ENCODE measurements at regions not wholly inside any gene's neighbourhood (a gene's known extent, or its start where the extent isn't known, plus 50 kb on each side); places are given as distances from the start of the nearest gene placed in this dataset.

- intact Hi-C loops (cut with micrococcal nuclease) = no loop called here
- Mint-ChIP-seq H3K4me1 (ENCODE audit: low read depth) (no peaks in the 10 kb centered on the region), H3K27me3 (ENCODE audit: low read depth) (no peaks in the 10 kb centered on the region), H3K9me3 (no peaks in the 10 kb centered on the region), H3K27ac (no peak overlapping the region), H3K4me3 (ENCODE audit: low read depth) (no peak overlapping the region), H3K36me3 (ENCODE audit: low read depth) (no peaks in the 10 kb centered on the region)
- DNase-seq (ENCODE audit: low spot score) = no peak
Measured at GRCh38 chr20:6831461-6831860, 64.0 kb downstream of the BMP2 start.

GRCh38 chr20:6832811-6833210 lies 65.3 kb downstream of the BMP2 start:
- no peaks in the 10 kb centered on the region for H3K36me3 Mint-ChIP-seq (ENCODE audit: low read depth)
- no peak overlapping the region for H3K27ac Mint-ChIP-seq
- no peak overlapping the region for H3K4me3 Mint-ChIP-seq (ENCODE audit: low read depth)
- no peaks in the 10 kb centered on the region for H3K9me3 Mint-ChIP-seq
- no peaks in the 10 kb centered on the region for H3K4me1 Mint-ChIP-seq (ENCODE audit: low read depth)
- H3K27me3 Mint-ChIP-seq (ENCODE audit: low read depth) = no peaks in the 10 kb centered on the region
- DNase-seq (ENCODE audit: low spot score) = no peak
- intact Hi-C loops (cut with micrococcal nuclease) = no loop called here

- intact Hi-C loops (cut with micrococcal nuclease) = no loop called here
Measured at GRCh38 chr20:6835609-6836008, 68.1 kb downstream of the BMP2 start.

GRCh38 chr20:6836821-6837374 lies 69.4 kb downstream of the BMP2 start:
- Mint-ChIP-seq H3K27me3 (ENCODE audit: low read depth) (no peaks in the 10 kb centered on the region), H3K27ac (no peak overlapping the region), H3K36me3 (ENCODE audit: low read depth) (no peaks in the 10 kb centered on the region), H3K4me1 (ENCODE audit: low read depth) (no peaks in the 10 kb centered on the region), H3K9me3 (no peaks in the 10 kb centered on the region), H3K4me3 (ENCODE audit: low read depth) (no peak overlapping the region)
- intact Hi-C loops (cut with micrococcal nuclease) = no loop called here
- no peak for DNase-seq (ENCODE audit: low spot score)

More at GRCh38 chr20:6835609-6836008, 68.1 kb downstream of the BMP2 start:
- DNase-seq (ENCODE audit: low spot score) = no peak
- no peak overlapping the region for H3K4me3 Mint-ChIP-seq (ENCODE audit: low read depth)
- H3K9me3 Mint-ChIP-seq = no peaks in the 10 kb centered on the region
- H3K36me3 Mint-ChIP-seq (ENCODE audit: low read depth) = no peaks in the 10 kb centered on the region
- no peaks in the 10 kb centered on the region for H3K4me1 Mint-ChIP-seq (ENCODE audit: low read depth)
- no peak overlapping the region for H3K27ac Mint-ChIP-seq
- no peaks in the 10 kb centered on the region for H3K27me3 Mint-ChIP-seq (ENCODE audit: low read depth)

- no peaks in the 10 kb centered on the region for H3K4me1 Mint-ChIP-seq (ENCODE audit: low read depth)
- no peak for DNase-seq (ENCODE audit: low spot score)
- no peaks in the 10 kb centered on the region for H3K9me3 Mint-ChIP-seq
- no peaks in the 10 kb centered on the region for H3K27me3 Mint-ChIP-seq (ENCODE audit: low read depth)
- no peak overlapping the region for H3K4me3 Mint-ChIP-seq (ENCODE audit: low read depth)
- no peaks in the 10 kb centered on the region for H3K36me3 Mint-ChIP-seq (ENCODE audit: low read depth)
- H3K27ac Mint-ChIP-seq = no peak overlapping the region
- intact Hi-C loops (cut with micrococcal nuclease) = no loop called here
Measured at GRCh38 chr20:6837730-6838129, 70.2 kb downstream of the BMP2 start.

GRCh38 chr20:6838181-6838826 lies 70.8 kb downstream of the BMP2 start:
- no peaks in the 10 kb centered on the region for H3K36me3 Mint-ChIP-seq (ENCODE audit: low read depth)
- no peak overlapping the region for H3K4me3 Mint-ChIP-seq (ENCODE audit: low read depth)
- DNase-seq (ENCODE audit: low spot score) = no peak
- no peaks in the 10 kb centered on the region for H3K4me1 Mint-ChIP-seq (ENCODE audit: low read depth)
- no peaks in the 10 kb centered on the region for H3K9me3 Mint-ChIP-seq
- no peaks in the 10 kb centered on the region for H3K27me3 Mint-ChIP-seq (ENCODE audit: low read depth)
- no peak overlapping the region for H3K27ac Mint-ChIP-seq
- intact Hi-C loops (cut with micrococcal nuclease) = no loop called here

GRCh38 chr20:6841128-6841527 lies 73.6 kb downstream of the BMP2 start:
- no peak for DNase-seq (ENCODE audit: low spot score)
- H3K4me3 Mint-ChIP-seq (ENCODE audit: low read depth) = no peak overlapping the region

GRCh38 chr20:6845141-6845540 lies 77.7 kb downstream of the BMP2 start:
- DNase-seq (ENCODE audit: low spot score) = no peak
- Mint-ChIP-seq H3K36me3 (ENCODE audit: low read depth) (no peaks in the 10 kb centered on the region), H3K4me3 (ENCODE audit: low read depth) (no peak overlapping the region), H3K27me3 (ENCODE audit: low read depth) (no peaks in the 10 kb centered on the region), H3K4me1 (ENCODE audit: low read depth) (no peaks in the 10 kb centered on the region), H3K9me3 (no peaks in the 10 kb centered on the region), H3K27ac (no peak overlapping the region)
- intact Hi-C loops (cut with micrococcal nuclease) = no loop called here

More at GRCh38 chr20:6841128-6841527, 73.6 kb downstream of the BMP2 start:
- no peak overlapping the region for H3K27ac Mint-ChIP-seq
- no peaks in the 10 kb centered on the region for H3K9me3 Mint-ChIP-seq
- no peaks in the 10 kb centered on the region for H3K4me1 Mint-ChIP-seq (ENCODE audit: low read depth)
- no peaks in the 10 kb centered on the region for H3K36me3 Mint-ChIP-seq (ENCODE audit: low read depth)
- intact Hi-C loops (cut with micrococcal nuclease) = no loop called here
- no peaks in the 10 kb centered on the region for H3K27me3 Mint-ChIP-seq (ENCODE audit: low read depth)

- no peaks in the 10 kb centered on the region for H3K27me3 Mint-ChIP-seq (ENCODE audit: low read depth)
- no peak for DNase-seq (ENCODE audit: low spot score)
- no peak overlapping the region for H3K27ac Mint-ChIP-seq
- no peaks in the 10 kb centered on the region for H3K9me3 Mint-ChIP-seq
- intact Hi-C loops (cut with micrococcal nuclease) = no loop called here
- H3K4me1 Mint-ChIP-seq (ENCODE audit: low read depth) = no peaks in the 10 kb centered on the region
- no peak overlapping the region for H3K4me3 Mint-ChIP-seq (ENCODE audit: low read depth)
- H3K36me3 Mint-ChIP-seq (ENCODE audit: low read depth) = no peaks in the 10 kb centered on the region
Measured at GRCh38 chr20:6848041-6848440, 80.6 kb downstream of the BMP2 start.

GRCh38 chr20:6848992-6849391 lies 81.5 kb downstream of the BMP2 start:
- Mint-ChIP-seq H3K4me3 (ENCODE audit: low read depth) (no peak overlapping the region), H3K27me3 (ENCODE audit: low read depth) (no peaks in the 10 kb centered on the region), H3K4me1 (ENCODE audit: low read depth) (no peaks in the 10 kb centered on the region), H3K9me3 (no peaks in the 10 kb centered on the region), H3K27ac (no peak overlapping the region), H3K36me3 (ENCODE audit: low read depth) (no peaks in the 10 kb centered on the region)
- no peak for DNase-seq (ENCODE audit: low spot score)
- intact Hi-C loops (cut with micrococcal nuclease) = no loop called here

GRCh38 chr20:6851136-6851535 lies 83.7 kb downstream of the BMP2 start:
- Mint-ChIP-seq H3K36me3 (ENCODE audit: low read depth) (no peaks in the 10 kb centered on the region), H3K4me1 (ENCODE audit: low read depth) (no peaks in the 10 kb centered on the region), H3K27ac (no peak overlapping the region), H3K4me3 (ENCODE audit: low read depth) (no peak overlapping the region), H3K9me3 (no peaks in the 10 kb centered on the region), H3K27me3 (ENCODE audit: low read depth) (no peaks in the 10 kb centered on the region)
- no peak for DNase-seq (ENCODE audit: low spot score)
- intact Hi-C loops (cut with micrococcal nuclease) = no loop called here

GRCh38 chr20:6852478-6852877 lies 85.0 kb downstream of the BMP2 start:
- Mint-ChIP-seq H3K27ac (no peak overlapping the region), H3K9me3 (no peaks in the 10 kb centered on the region)

GRCh38 chr20:6855104-6855503 lies 87.6 kb downstream of the BMP2 start:
- Mint-ChIP-seq H3K27ac (no peak overlapping the region), H3K27me3 (ENCODE audit: low read depth) (no peaks in the 10 kb centered on the region), H3K36me3 (ENCODE audit: low read depth) (no peaks in the 10 kb centered on the region), H3K4me3 (ENCODE audit: low read depth) (no peak overlapping the region), H3K4me1 (ENCODE audit: low read depth) (no peaks in the 10 kb centered on the region), H3K9me3 (no peaks in the 10 kb centered on the region)
- DNase-seq (ENCODE audit: low spot score) = no peak
- intact Hi-C loops (cut with micrococcal nuclease) = no loop called here

More at GRCh38 chr20:6852478-6852877, 85.0 kb downstream of the BMP2 start:
- intact Hi-C loops (cut with micrococcal nuclease) = no loop called here
- Mint-ChIP-seq H3K36me3 (ENCODE audit: low read depth) (no peaks in the 10 kb centered on the region), H3K4me3 (ENCODE audit: low read depth) (no peak overlapping the region), H3K27me3 (ENCODE audit: low read depth) (no peaks in the 10 kb centered on the region), H3K4me1 (ENCODE audit: low read depth) (no peaks in the 10 kb centered on the region)
- no peak for DNase-seq (ENCODE audit: low spot score)

GRCh38 chr20:6855796-6856195 lies 88.3 kb downstream of the BMP2 start:
- H3K27ac Mint-ChIP-seq = no peak overlapping the region
- intact Hi-C loops (cut with micrococcal nuclease) = no loop called here
- H3K27me3 Mint-ChIP-seq (ENCODE audit: low read depth) = no peaks in the 10 kb centered on the region
- no peak for DNase-seq (ENCODE audit: low spot score)
- no peaks in the 10 kb centered on the region for H3K9me3 Mint-ChIP-seq
- H3K4me3 Mint-ChIP-seq (ENCODE audit: low read depth) = no peak overlapping the region
- H3K4me1 Mint-ChIP-seq (ENCODE audit: low read depth) = no peaks in the 10 kb centered on the region
- no peaks in the 10 kb centered on the region for H3K36me3 Mint-ChIP-seq (ENCODE audit: low read depth)
